ENCODE measurements at regions not wholly inside any gene's neighbourhood (a gene's known extent, or its start where the extent isn't known, plus 50 kb on each side); places are given as distances from the start of the nearest gene placed in this dataset.

DNA sequence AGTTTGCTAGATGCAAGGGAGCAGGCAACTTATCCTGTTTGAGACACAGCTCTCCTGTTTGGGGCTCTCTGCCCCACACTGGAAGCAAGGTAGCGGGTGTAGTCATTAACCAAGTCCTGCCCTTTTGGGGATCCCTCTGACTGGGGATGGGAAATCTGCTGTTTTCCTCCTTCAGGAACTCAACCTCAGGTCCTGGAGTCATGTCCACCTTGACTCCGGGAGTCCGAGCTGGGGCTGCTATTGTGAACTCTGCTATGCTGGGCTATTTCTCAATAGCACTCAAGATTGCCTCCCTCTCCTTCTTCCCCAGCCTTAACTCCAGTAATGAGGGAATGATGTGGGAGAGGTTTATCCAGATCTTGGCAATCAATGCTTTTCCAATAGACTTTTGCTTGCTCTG, 54.1 kb upstream of the CHD6 start:
- TF ChIP-seq, protein P1, sequence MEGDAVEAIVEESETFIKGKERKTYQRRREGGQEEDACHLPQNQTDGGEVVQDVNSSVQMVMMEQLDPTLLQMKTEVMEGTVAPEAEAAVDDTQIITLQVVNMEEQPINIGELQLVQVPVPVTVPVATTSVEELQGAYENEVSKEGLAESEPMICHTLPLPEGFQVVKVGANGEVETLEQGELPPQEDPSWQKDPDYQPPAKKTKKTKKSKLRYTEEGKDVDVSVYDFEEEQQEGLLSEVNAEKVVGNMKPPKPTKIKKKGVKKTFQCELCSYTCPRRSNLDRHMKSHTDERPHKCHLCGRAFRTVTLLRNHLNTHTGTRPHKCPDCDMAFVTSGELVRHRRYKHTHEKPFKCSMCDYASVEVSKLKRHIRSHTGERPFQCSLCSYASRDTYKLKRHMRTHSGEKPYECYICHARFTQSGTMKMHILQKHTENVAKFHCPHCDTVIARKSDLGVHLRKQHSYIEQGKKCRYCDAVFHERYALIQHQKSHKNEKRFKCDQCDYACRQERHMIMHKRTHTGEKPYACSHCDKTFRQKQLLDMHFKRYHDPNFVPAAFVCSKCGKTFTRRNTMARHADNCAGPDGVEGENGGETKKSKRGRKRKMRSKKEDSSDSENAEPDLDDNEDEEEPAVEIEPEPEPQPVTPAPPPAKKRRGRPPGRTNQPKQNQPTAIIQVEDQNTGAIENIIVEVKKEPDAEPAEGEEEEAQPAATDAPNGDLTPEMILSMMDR (IDR thresholded peaks at IDR 0.05; ENCODE audit: low read length) = no peak
- TF ChIP-seq EZH2 (IDR thresholded peaks at IDR 0.05; ENCODE audit: borderline replicate concordance, low read length) = no peak
